CD14-positive monocyte (primary cell): ENCODE measurements at regions not wholly inside any gene's neighbourhood (a gene's known extent, or its start where the extent isn't known, plus 50 kb on each side); places are given as distances from the start of the nearest gene placed in this dataset.

Experiments used
- DNase-seq, 3 donors: peaks; one replicate each; pipeline ENCODE4 v3.0.0-alpha.2; 2011 to 2022
- H2AFZ ChIP-seq: 2 replicates; pipeline ENCODE4 v1.6.0; 2012; ENCODE audit warnings: mild to moderate bottlenecking, low read depth, low read length, inconsistent platforms; ENCODE audit not compliant: insufficient read depth, poor library complexity, severe bottlenecking
- H3K27ac ChIP-seq, 2 donors: 1 replicate in 1 of 2; 2 replicates in 1 of 2; pipeline ENCODE4 v1.5.1; 2012 to 2013; ENCODE audit warnings: low read length in 2 of 2, control low read depth in 1 of 2, inconsistent platforms in 1 of 2, low read depth in 1 of 2, mild to moderate bottlenecking in 1 of 2
- H3K27me3 ChIP-seq, 2 donors: one replicate each; pipeline versions ENCODE4 v1.6.0 to v1.6.1; 2011 to 2013; ENCODE audit warnings: low read length in 2 of 2; ENCODE audit not compliant: control insufficient read depth in 2 of 2, insufficient read depth in 2 of 2
- H3K36me3 ChIP-seq, 2 donors: replicated peaks in 1 of 2; 1 replicate in 1 of 2; 2 replicates in 1 of 2; pipeline versions ENCODE4 v1.5.1 to v1.6.1; 2012 to 2013; ENCODE audit warnings: low read length in 2 of 2, control low read depth in 1 of 2, inconsistent platforms in 1 of 2, mild to moderate bottlenecking in 1 of 2; ENCODE audit not compliant: insufficient read depth in 2 of 2, control insufficient read depth in 1 of 2
- H3K4me1 ChIP-seq, 2 donors: 1 replicate in 1 of 2; 2 replicates in 1 of 2; pipeline versions ENCODE4 v1.5.1 to v1.6.1; 2012 to 2013; ENCODE audit warnings: low read length in 2 of 2, control low read depth in 1 of 2, inconsistent platforms in 1 of 2, mild to moderate bottlenecking in 1 of 2, moderate library complexity in 1 of 2; ENCODE audit not compliant: insufficient read depth in 2 of 2, control insufficient read depth in 1 of 2
- H3K4me2 ChIP-seq: replicated peaks from 2 replicates; pipeline ENCODE3; 2012; ENCODE audit warnings: low read length, moderate library complexity, mild to moderate bottlenecking; ENCODE audit not compliant: poor library complexity, severe bottlenecking; ENCODE audit errors: extremely low read depth
- H3K4me3 ChIP-seq, 3 experiments: fragments of 200-600 bp in 1 of 3; sonication (generic) in 1 of 3; replicated peaks in 1 of 3; 1 replicate in 2 of 3; 2 replicates in 1 of 3; pipeline ENCODE4 v1.5.1; 2011 to 2013; ENCODE audit warnings: low read length in 3 of 3, mild to moderate bottlenecking in 3 of 3, control low read depth in 2 of 3, low read depth in 2 of 3, inconsistent platforms in 1 of 3, moderate library complexity in 1 of 3
- H3K79me2 ChIP-seq: 2 replicates; pipeline ENCODE4 v1.6.0; 2012; ENCODE audit warnings: mild to moderate bottlenecking, control low read depth, inconsistent platforms, low read length, moderate library complexity; ENCODE audit not compliant: insufficient read depth
- H3K9ac ChIP-seq: 2 replicates; pipeline ENCODE4 v1.6.0; 2017; ENCODE audit warnings: low read length, mild to moderate bottlenecking; ENCODE audit not compliant: insufficient read depth, poor library complexity, severe bottlenecking
- H3K9me3 ChIP-seq, 2 donors: replicated peaks in 1 of 2; 1 replicate in 1 of 2; 2 replicates in 1 of 2; pipeline versions ENCODE4 v1.5.1 to v1.6.1; 2012 to 2013; ENCODE audit warnings: low read length in 2 of 2, control low read depth in 1 of 2; ENCODE audit not compliant: control insufficient read depth in 1 of 2, insufficient read depth in 1 of 2
- H4K20me1 ChIP-seq: 2 replicates; pipeline ENCODE4 v1.6.0; 2012; ENCODE audit warnings: mild to moderate bottlenecking, low read length, control low read depth, moderate library complexity; ENCODE audit not compliant: insufficient read depth
- H3K27ac Mint-ChIP-seq, 7 donors: one replicate each; pipeline ENCODE4 v1.8.0; 2020; ENCODE audit warnings: mild to moderate bottlenecking in 7 of 7, mixed read lengths in 7 of 7, moderate library complexity in 6 of 7, inconsistent platforms in 2 of 7
- H3K27me3 Mint-ChIP-seq, 3 donors: one replicate each; pipeline ENCODE4 v1.8.0; 2021 to 2022; ENCODE audit warnings: low read depth in 3 of 3, mild to moderate bottlenecking in 3 of 3, mixed read lengths in 3 of 3, moderate library complexity in 3 of 3, inconsistent platforms in 1 of 3
- H3K36me3 Mint-ChIP-seq, 2 donors: one replicate each; pipeline ENCODE4 v1.8.0; 2020; ENCODE audit warnings: mixed read lengths in 2 of 2, inconsistent platforms in 1 of 2, mild to moderate bottlenecking in 1 of 2
- H3K4me1 Mint-ChIP-seq: one replicate; pipeline ENCODE4 v1.8.0; 2020; ENCODE audit warnings: mild to moderate bottlenecking, mixed read lengths
- H3K4me3 Mint-ChIP-seq, 2 donors: one replicate each; pipeline ENCODE4 v1.8.0; 2020; ENCODE audit warnings: mild to moderate bottlenecking in 2 of 2, mixed read lengths in 2 of 2, moderate library complexity in 1 of 2
- H3K9me3 Mint-ChIP-seq, 7 donors: one replicate each; pipeline ENCODE4 v1.8.0; 2020 to 2022; ENCODE audit warnings: mixed read lengths in 7 of 7, mild to moderate bottlenecking in 6 of 7, moderate library complexity in 6 of 7, inconsistent platforms in 2 of 7
- WGBS: methylation state at CpG from one replicate; pipeline ENCODE4 v1.1.5; 2013; ENCODE audit warnings: missing lambda C conversion rate; ENCODE audit not compliant: insufficient coverage; 5-methylcytosine and 5-hydroxymethylcytosine counted together
- intact Hi-C, 2 donors: fragments of 100-400 bp; cut with micrococcal nuclease; formaldehyde crosslinking; loops; one replicate each; pipeline versions ENCODE4 v1.15.0 to v1.15.1; 2023
- TF ChIP-seq, protein P1 (sequence below): fragments of 200-600 bp; IDR thresholded peaks from one replicate; pipeline ENCODE4 v1.8.0; 2022; ENCODE audit warnings: antibody characterized with exemption, mild to moderate bottlenecking

DNA sequence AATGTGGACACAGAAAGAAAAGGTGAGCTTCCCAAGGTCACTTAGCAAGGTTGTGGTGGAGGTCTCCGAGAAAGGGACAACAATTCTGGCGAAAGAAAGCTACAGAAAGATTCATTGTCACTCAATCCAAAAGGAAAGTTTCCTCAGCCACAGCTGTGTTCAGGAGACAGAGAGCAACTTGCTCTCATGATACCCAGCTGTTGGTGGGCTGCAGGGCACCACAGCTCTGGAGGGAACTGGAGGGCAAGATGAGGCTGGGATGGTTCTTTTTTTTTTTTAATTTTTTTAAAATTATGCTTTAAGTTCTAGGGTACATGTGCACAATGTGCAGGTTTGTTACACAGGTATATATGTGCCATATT, 50.7 kb upstream of the VTCN1 start:
- Histone ChIP-seq H3K9me3 (peaks cover 5 to 8% of the 10 kb centered on the region in 2 donors), H3K79me2 (no peaks in the 10 kb centered on the region), H3K27ac (no peak overlapping the region), H4K20me1 (no peaks in the 10 kb centered on the region), H3K4me2 (no peak overlapping the region), H3K4me3 (no peak overlapping the region), H3K27me3 (no peaks in the 10 kb centered on the region), H3K9ac (no peak overlapping the region), H3K36me3 (no peaks in the 10 kb centered on the region), H3K4me1 (no peaks in the 10 kb centered on the region), H2AFZ (no peak overlapping the region)
- no peak overlapping the region for H3K27ac Mint-ChIP-seq
- WGBS, result 92% methylated on average over 2 of the region's 2 CpGs
- H3K36me3 Mint-ChIP-seq, result no peaks in the 10 kb centered on the region
- no peak for DNase-seq
- intact Hi-C loops, result no loop called here
- H3K4me3 Mint-ChIP-seq, result no peak overlapping the region
- TF ChIP-seq, protein P1, sequence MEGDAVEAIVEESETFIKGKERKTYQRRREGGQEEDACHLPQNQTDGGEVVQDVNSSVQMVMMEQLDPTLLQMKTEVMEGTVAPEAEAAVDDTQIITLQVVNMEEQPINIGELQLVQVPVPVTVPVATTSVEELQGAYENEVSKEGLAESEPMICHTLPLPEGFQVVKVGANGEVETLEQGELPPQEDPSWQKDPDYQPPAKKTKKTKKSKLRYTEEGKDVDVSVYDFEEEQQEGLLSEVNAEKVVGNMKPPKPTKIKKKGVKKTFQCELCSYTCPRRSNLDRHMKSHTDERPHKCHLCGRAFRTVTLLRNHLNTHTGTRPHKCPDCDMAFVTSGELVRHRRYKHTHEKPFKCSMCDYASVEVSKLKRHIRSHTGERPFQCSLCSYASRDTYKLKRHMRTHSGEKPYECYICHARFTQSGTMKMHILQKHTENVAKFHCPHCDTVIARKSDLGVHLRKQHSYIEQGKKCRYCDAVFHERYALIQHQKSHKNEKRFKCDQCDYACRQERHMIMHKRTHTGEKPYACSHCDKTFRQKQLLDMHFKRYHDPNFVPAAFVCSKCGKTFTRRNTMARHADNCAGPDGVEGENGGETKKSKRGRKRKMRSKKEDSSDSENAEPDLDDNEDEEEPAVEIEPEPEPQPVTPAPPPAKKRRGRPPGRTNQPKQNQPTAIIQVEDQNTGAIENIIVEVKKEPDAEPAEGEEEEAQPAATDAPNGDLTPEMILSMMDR, result no peak
- peaks cover 0 to 3% (median 2%) of the 10 kb centered on the region in 3 donors for H3K27me3 Mint-ChIP-seq
- peaks cover 0 to 9% (median 4%) of the 10 kb centered on the region in 7 donors for H3K9me3 Mint-ChIP-seq
- no peaks in the 10 kb centered on the region for H3K4me1 Mint-ChIP-seq

DNA sequence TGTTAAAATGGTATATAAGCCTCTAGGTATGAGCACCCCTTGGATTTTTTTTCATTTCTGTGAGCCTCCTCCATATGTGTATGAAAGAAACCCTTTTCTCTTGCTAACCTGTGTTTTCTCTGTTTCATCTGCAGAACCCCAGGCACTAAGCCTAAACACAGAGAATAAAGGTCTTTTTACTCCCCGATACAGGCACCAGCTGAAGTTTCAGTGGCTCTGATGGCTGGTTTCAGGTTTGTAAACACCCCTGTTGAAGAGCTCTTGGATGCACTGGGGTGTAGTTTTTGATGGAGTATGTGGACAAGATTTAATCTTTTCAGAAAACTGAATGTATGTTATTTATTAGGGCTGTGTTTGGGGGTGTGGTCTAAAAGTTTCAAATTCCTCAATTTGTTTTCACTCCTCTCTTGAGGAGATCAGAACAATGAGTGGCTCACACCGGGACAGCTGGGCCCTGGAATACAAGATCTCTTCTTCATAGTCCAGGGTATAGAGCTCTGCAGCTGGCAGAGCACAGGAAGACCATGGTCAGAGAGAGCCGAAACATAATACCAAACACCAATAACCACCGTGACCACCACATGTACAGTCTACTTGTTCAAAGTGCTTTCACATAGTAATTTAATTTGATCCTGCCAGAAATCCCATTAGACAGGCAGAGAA, 50.2 kb upstream of the VTCN1 start:
- no peak for DNase-seq
- no peaks in the 10 kb centered on the region for H3K4me1 ChIP-seq
- H4K20me1 ChIP-seq, result no peaks in the 10 kb centered on the region
- H3K9me3 ChIP-seq, result peaks cover 5 to 8% of the 10 kb centered on the region in 2 donors
- Mint-ChIP-seq H3K27me3 (peaks cover 0 to 3% (median 2%) of the 10 kb centered on the region in 3 donors), H3K9me3 (peaks cover 0 to 9% (median 4%) of the 10 kb centered on the region in 7 donors), H3K36me3 (no peaks in the 10 kb centered on the region), H3K4me3 (no peak overlapping the region), H3K27ac (no peak overlapping the region), H3K4me1 (no peaks in the 10 kb centered on the region)
- no peak overlapping the region for H3K4me2 ChIP-seq
- TF ChIP-seq, protein P1, result no peak
- H3K9ac ChIP-seq, result no peak overlapping the region
- H3K27me3 ChIP-seq, result no peaks in the 10 kb centered on the region
- no peaks in the 10 kb centered on the region for H3K36me3 ChIP-seq
- H3K27ac ChIP-seq, result no peak overlapping the region
- H3K4me3 ChIP-seq, result no peak overlapping the region
- intact Hi-C loops, result no loop called here
- no peak overlapping the region for H2AFZ ChIP-seq
- WGBS, result 100% methylated on average over 1 of the region's 4 CpGs
- no peaks in the 10 kb centered on the region for H3K79me2 ChIP-seq
